DND-41 (cell line): ENCODE measurements at regions not wholly inside any gene's neighbourhood (a gene's known extent, or its start where the extent isn't known, plus 50 kb on each side); places are given as distances from the start of the nearest gene placed in this dataset.
"Not testable (repeated sequence)": the region's sequence is repeated elsewhere in the genome, so short reads cannot be mapped to it uniquely, and the experiment has no call there.

Source experiments
- CTCF ChIP-seq: IDR thresholded peaks from 2 replicates; pipeline ENCODE4 v1.5.1; 2012; ENCODE audit warnings: borderline replicate concordance, low read length, moderate library complexity, mild to moderate bottlenecking; ENCODE audit not compliant: poor library complexity, severe bottlenecking; ENCODE audit errors: extremely low read depth
- EZH2 ChIP-seq: IDR thresholded peaks from 3 replicates; pipeline ENCODE4 v1.6.1; 2012; ENCODE audit warnings: borderline replicate concordance, low read depth, mild to moderate bottlenecking, moderate library complexity, low read length, inconsistent platforms; ENCODE audit not compliant: severe bottlenecking

- not testable (repeated sequence) for TF ChIP-seq CTCF, EZH2
These were observed 53.3 kb downstream of the FOXD4L1 start for GRCh38 chr2:113551637-113552318.
